Urothelium cell line (cell line): ENCODE measurements at regions not wholly inside any gene's neighbourhood (a gene's known extent, or its start where the extent isn't known, plus 50 kb on each side); places are given as distances from the start of the nearest gene placed in this dataset.

ENCODE experiments used
- DNase-seq: peaks from one replicate; pipeline ENCODE4 v3.0.0; 2011; ENCODE audit warnings: low spot score, mixed read lengths
- FAIRE-seq: peaks from 2 replicates; lab custom pipeline; 2011; peaks lifted over from hg19 to GRCh38; lab: Jason Lieb, UNC

GRCh38 chr17:14959106-14959648 lies 305.9 kb downstream of the PMP22 start:
- FAIRE-seq = no peak
- DNase-seq = no peak

GRCh38 chr17:14953405-14953804 lies 311.7 kb downstream of the PMP22 start:
- no peak for FAIRE-seq
- DNase-seq = no peak

GRCh38 chr17:14950686-14951085 lies 314.4 kb downstream of the PMP22 start:
- no peak for DNase-seq
- no peak for FAIRE-seq

GRCh38 chr17:14950216-14950615 lies 314.9 kb downstream of the PMP22 start:
- no peak for FAIRE-seq

GRCh38 chr17:14947671-14948070 lies 317.5 kb downstream of the PMP22 start:
- DNase-seq (no peak), FAIRE-seq (no peak)

More at GRCh38 chr17:14950216-14950615, 314.9 kb downstream of the PMP22 start:
- DNase-seq = no peak

- DNase-seq (no peak), FAIRE-seq (no peak)
These were observed 318.6 kb downstream of the PMP22 start for GRCh38 chr17:14946481-14946880.

- DNase-seq (peak; percentile 12), FAIRE-seq (no peak)
These were observed 322.5 kb downstream of the PMP22 start for GRCh38 chr17:14942526-14943190.

- FAIRE-seq (no peak), DNase-seq (no peak)
These were observed 324.2 kb downstream of the PMP22 start for GRCh38 chr17:14940938-14941265.

- FAIRE-seq = no peak
- no peak for DNase-seq
These were observed 324.8 kb downstream of the PMP22 start for GRCh38 chr17:14940108-14940937.

GRCh38 chr17:14935845-14936485 lies 329.2 kb downstream of the PMP22 start:
- no peak for FAIRE-seq
- DNase-seq = no peak

GRCh38 chr17:14935139-14935841 lies 329.8 kb downstream of the PMP22 start:
- DNase-seq (no peak), FAIRE-seq (no peak)

GRCh38 chr17:14933676-14934075 lies 331.4 kb downstream of the PMP22 start:
- DNase-seq (no peak), FAIRE-seq (no peak)

- peak; percentile 36 for DNase-seq
- FAIRE-seq = no peak
These were observed 338.5 kb downstream of the PMP22 start for GRCh38 chr17:14926526-14927122.

- FAIRE-seq = no peak
- no peak for DNase-seq
These were observed 339.1 kb downstream of the PMP22 start for GRCh38 chr17:14926073-14926472.

GRCh38 chr17:14925498-14925897 lies 339.6 kb downstream of the PMP22 start:
- DNase-seq (no peak), FAIRE-seq (no peak)

- DNase-seq (no peak), FAIRE-seq (no peak)
These were observed 341.1 kb downstream of the PMP22 start for GRCh38 chr17:14923981-14924380.

- DNase-seq (no peak), FAIRE-seq (no peak)
These were observed 342.7 kb downstream of the PMP22 start for GRCh38 chr17:14922411-14922810.

- FAIRE-seq (no peak), DNase-seq (no peak)
These were observed 343.2 kb downstream of the PMP22 start for GRCh38 chr17:14921936-14922335.

GRCh38 chr17:14919631-14920213 lies 345.4 kb downstream of the PMP22 start:
- FAIRE-seq (no peak), DNase-seq (no peak)

- DNase-seq = no peak
- no peak for FAIRE-seq
These were observed 346.0 kb downstream of the PMP22 start for GRCh38 chr17:14919094-14919493.
